ENCODE measurements at regions not wholly inside any gene's neighbourhood (a gene's known extent, or its start where the extent isn't known, plus 50 kb on each side); places are given as distances from the start of the nearest gene placed in this dataset.

- H3K9me3 Mint-ChIP-seq: peaks cover 5% of the 10 kb centered on the region
- peaks cover 11% of the 10 kb centered on the region for H3K27me3 Mint-ChIP-seq (ENCODE audit: low read depth)
- no peak overlapping the region for H3K4me3 Mint-ChIP-seq
- H3K27ac Mint-ChIP-seq: no peak overlapping the region
- no peak for DNase-seq (ENCODE audit: low spot score)
- CTCF ChIA-PET: no interaction called here
- no peak for ATAC-seq
- POLR2A ChIA-PET: no interaction called here
- no peaks in the 10 kb centered on the region for H3K36me3 Mint-ChIP-seq
- no peak for TF ChIP-seq ZSCAN18 (CRISPR knock-in tag; IDR thresholded peaks at IDR 0.05)
- no peak for TF ChIP-seq NR2C2 (CRISPR knock-in tag; IDR thresholded peaks at IDR 0.05)
- TF ChIP-seq USF1 (CRISPR knock-in tag; IDR thresholded peaks at IDR 0.05): no peak
- H3K4me1 Mint-ChIP-seq: no peaks in the 10 kb centered on the region
These were observed 58.5 kb upstream of the NHSL2 start for GRCh38 chrX:71852182-71852581.

- POLR2A ChIA-PET: no interaction called here
- ATAC-seq (no peak; the same call in 1 of the 2 replicates), DNase-seq (ENCODE audit: low spot score) (no peak)
- H3K4me3 Mint-ChIP-seq: no peak overlapping the region
- no peaks in the 10 kb centered on the region for H3K36me3 Mint-ChIP-seq
- no peaks in the 10 kb centered on the region for H3K4me1 Mint-ChIP-seq
- peaks cover 3% of the 10 kb centered on the region; the same call in 1 of the 2 replicates for H3K27me3 Mint-ChIP-seq (ENCODE audit: low read depth)
- CTCF ChIA-PET: interaction anchor here (0.9 to 1.7 kb wide), 3 partner anchors 30 to 189 kb away, joined by 3 to 4 read pairs (median 3); no protein-coding TSS in a partner anchor
- peaks cover 5% of the 10 kb centered on the region for H3K9me3 Mint-ChIP-seq
- no peak overlapping the region for H3K27ac Mint-ChIP-seq
- TF ChIP-seq HMGXB4 (CRISPR knock-in tag; IDR thresholded peaks at IDR 0.05) (no peak), FOXP1 (CRISPR knock-in tag; IDR thresholded peaks at IDR 0.05; ENCODE audit: borderline replicate concordance) (no peak), ETV6 (CRISPR knock-in tag; IDR thresholded peaks at IDR 0.05) (no peak), KAT7 (CRISPR knock-in tag; IDR thresholded peaks at IDR 0.05; ENCODE audit: borderline replicate concordance) (no peak), ATF1 (CRISPR knock-in tag; IDR thresholded peaks at IDR 0.05) (no peak), ATF3 (CRISPR knock-in tag; conservative IDR thresholded peaks at IDR 0.05) (no peak), CTCF (IDR thresholded peaks at IDR 0.05) (no peak), ZBTB43 (CRISPR knock-in tag; IDR thresholded peaks at IDR 0.05) (no peak), NFE2L1 (CRISPR knock-in tag; IDR thresholded peaks at IDR 0.05) (no peak), USF2 (CRISPR knock-in tag; IDR thresholded peaks at IDR 0.05) (no peak), ZNF396 (CRISPR knock-in tag; IDR thresholded peaks at IDR 0.05; ENCODE audit: borderline replicate concordance) (no peak), ATF2 (CRISPR knock-in tag; IDR thresholded peaks at IDR 0.05; ENCODE audit: borderline replicate concordance, low read depth) (no peak), ZNF317 (CRISPR knock-in tag; IDR thresholded peaks at IDR 0.05; ENCODE audit: borderline replicate concordance, low read depth) (no peak)
These were observed 51.0 kb upstream of the NHSL2 start for GRCh38 chrX:71859637-71860036.

Measured in WTC11 (cell line).